ENCODE measurements at regions not wholly inside any gene's neighbourhood (a gene's known extent, or its start where the extent isn't known, plus 50 kb on each side); places are given as distances from the start of the nearest gene placed in this dataset.

DNA sequence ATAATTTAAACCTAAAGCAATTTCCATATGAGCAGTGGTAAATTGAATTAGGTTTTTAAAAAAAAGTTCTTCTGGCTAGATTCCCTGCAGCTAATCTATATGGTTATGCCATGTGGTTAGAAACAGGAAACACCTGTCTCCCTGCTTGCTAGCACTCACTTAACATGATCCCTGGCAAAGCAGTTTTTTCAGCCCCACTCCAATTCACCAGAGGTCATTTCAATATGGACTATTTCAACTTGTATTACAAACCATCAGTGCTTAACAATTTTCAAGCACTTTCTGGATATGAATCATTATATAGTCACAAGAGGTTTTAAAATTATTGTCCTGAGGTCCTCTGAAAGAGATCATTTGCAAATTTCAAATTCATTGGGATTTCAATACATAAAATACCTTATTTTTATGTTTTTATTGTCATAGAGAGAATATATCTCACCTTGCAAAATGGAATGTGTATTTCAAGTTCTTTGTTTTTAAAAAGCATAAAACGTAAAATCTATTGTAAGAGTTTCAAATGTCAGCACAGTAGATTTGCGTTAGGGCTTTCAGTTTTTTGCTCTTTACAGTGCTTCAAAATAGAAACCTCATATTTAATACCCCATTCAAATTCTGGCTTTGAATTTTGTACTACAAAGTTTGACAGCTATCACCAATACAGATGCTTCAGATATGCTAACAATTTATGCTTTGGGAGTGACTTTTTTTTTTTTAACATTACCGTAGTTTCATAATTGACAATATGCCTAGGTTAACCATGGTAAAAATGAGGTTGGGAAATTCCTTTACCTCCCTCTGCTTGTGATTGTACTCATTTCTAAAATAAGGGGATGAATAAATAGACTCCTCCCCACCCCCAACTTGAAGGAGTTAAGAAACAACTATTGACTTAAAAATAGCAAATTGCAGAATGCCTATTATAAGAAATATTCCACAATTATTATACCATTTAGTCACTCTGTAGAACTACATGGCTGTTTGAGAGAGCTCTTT lies 117.5 kb upstream of the HGF start:
- no peak for DNase-seq (ENCODE audit: extremely low spot score)
- POLR2A ChIA-PET, result no interaction called here
- TF ChIP-seq FOXM1 (IDR thresholded peaks at IDR 0.05; ENCODE audit: borderline replicate concordance), result no peak
- TF ChIP-seq FOXA1 (IDR thresholded peaks at IDR 0.05), result no peak
- no peak for TF ChIP-seq HDGF (IDR thresholded peaks at IDR 0.05; ENCODE audit: borderline replicate concordance)
- no peak for TF ChIP-seq SP1 (IDR thresholded peaks at IDR 0.05)
- TF ChIP-seq ZNF384 (IDR thresholded peaks at IDR 0.05), result no peak
- TF ChIP-seq ELF4 (IDR thresholded peaks at IDR 0.05), result no peak
- no peak for TF ChIP-seq TARDBP (IDR thresholded peaks at IDR 0.05)
- CTCF ChIA-PET, result no interaction called here

DNA sequence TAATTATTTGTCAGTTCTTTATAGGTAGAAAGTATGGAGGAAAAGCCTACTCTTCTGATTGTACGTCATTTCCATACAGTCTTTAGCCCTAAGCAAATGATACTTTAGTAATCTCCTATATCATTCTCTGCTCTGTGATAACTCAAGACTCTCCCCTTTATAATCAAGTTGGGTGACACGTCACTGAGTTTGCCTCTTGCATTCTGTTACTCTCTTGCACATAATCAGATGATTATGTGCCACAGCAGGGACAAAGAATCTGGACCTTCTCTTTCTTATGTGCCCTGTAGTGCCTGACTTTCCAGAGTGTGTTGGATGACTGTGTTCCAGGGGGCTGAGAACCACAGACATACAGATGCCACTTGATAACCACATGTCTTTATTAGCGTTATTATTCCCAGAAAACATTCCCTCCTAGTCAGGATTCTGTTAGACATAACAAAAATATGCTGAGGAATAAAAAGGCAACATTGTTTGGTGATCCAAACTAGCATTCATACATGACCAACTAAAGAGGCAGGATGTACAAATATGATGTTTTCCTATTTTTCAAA lies 116.4 kb upstream of the HGF start:
- no peak for DNase-seq (ENCODE audit: extremely low spot score)
- ChIA-PET CTCF (no interaction called here), POLR2A (no interaction called here)
- TF ChIP-seq SP1 (IDR thresholded peaks at IDR 0.05) (no peak), FOXA1 (IDR thresholded peaks at IDR 0.05) (no peak), LEF1 (IDR thresholded peaks at IDR 0.05; ENCODE audit: borderline replicate concordance) (no peak), HDGF (IDR thresholded peaks at IDR 0.05; ENCODE audit: borderline replicate concordance) (no peak), CTBP1 (IDR thresholded peaks at IDR 0.05; ENCODE audit: borderline replicate concordance) (no peak), FOXM1 (IDR thresholded peaks at IDR 0.05; ENCODE audit: borderline replicate concordance) (no peak), SUZ12 (IDR thresholded peaks at IDR 0.05) (no peak), TARDBP (IDR thresholded peaks at IDR 0.05) (no peak), L3MBTL2 (conservative IDR thresholded peaks at IDR 0.05) (no peak), ELF4 (IDR thresholded peaks at IDR 0.05) (no peak), ZNF384 (IDR thresholded peaks at IDR 0.05) (no peak), NFRKB (IDR thresholded peaks at IDR 0.05) (no peak), ARNT (IDR thresholded peaks at IDR 0.05) (no peak)
- TF ChIP-seq, protein P1, sequence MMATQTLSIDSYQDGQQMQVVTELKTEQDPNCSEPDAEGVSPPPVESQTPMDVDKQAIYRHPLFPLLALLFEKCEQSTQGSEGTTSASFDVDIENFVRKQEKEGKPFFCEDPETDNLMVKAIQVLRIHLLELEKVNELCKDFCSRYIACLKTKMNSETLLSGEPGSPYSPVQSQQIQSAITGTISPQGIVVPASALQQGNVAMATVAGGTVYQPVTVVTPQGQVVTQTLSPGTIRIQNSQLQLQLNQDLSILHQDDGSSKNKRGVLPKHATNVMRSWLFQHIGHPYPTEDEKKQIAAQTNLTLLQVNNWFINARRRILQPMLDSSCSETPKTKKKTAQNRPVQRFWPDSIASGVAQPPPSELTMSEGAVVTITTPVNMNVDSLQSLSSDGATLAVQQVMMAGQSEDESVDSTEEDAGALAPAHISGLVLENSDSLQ (IDR thresholded peaks at IDR 0.05), result no peak

DNA sequence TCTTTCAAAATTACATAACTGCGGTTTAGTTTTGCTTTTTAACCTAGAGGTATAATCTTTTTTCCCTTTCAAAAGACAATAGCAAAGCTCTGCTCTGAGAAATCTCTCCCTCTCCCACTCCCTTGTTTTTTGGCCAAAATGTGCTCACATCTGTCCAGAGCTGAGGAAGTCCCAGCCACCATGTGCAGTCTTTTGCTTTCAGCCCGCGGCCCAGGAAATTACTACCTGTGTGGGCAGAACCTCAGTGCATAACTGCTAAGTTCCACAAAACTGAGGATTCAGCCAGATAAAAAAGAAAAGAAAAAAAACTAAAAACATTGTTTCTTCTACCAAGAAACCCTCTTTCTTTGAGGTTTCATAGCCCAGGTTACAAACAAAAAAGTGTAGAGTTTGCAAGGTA lies 115.0 kb upstream of the HGF start:
- TF ChIP-seq, protein P1 (IDR thresholded peaks at IDR 0.05), result no peak
- no peak for TF ChIP-seq FOXM1 (IDR thresholded peaks at IDR 0.05; ENCODE audit: borderline replicate concordance)
- no peak for TF ChIP-seq SUZ12 (IDR thresholded peaks at IDR 0.05)
- TF ChIP-seq TARDBP (IDR thresholded peaks at IDR 0.05), result no peak
- no peak for TF ChIP-seq ELF4 (IDR thresholded peaks at IDR 0.05)
- TF ChIP-seq HDGF (IDR thresholded peaks at IDR 0.05; ENCODE audit: borderline replicate concordance), result no peak
- TF ChIP-seq NFRKB (IDR thresholded peaks at IDR 0.05), result no peak

DNA sequence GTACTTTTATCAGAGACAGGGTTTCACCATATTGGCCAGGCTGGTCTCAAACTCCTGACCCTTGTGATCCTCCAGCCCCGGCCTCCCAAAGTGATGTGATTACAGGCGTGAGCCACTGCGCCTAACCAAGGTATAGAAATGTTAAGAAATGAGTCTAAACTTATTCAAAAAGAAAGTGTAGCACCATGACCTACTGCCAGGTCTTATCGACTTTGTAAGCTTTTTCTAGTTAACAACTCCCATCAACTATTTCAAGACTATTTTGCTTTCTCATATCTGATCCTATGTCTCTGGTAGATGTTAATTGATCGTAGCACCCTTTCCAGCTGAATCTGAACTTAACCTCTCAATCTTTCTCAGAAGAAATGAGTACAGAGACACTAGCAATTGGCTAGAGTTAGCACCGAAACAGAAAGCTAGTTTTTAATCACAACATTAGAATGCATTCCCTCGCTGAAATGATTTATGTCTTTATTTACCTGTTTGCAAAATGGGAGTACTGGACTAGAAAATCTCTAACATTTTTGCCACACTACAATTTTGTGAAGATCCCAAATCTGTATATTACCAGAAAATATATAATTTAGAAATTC lies 114.0 kb upstream of the HGF start:
- POLR2A ChIA-PET, result no interaction called here
- CTCF ChIA-PET, result no interaction called here

More for the DNA sequence above, 115.0 kb upstream of the HGF start:
- DNase-seq (ENCODE audit: extremely low spot score), result no peak
- POLR2A ChIA-PET, result no interaction called here
- CTCF ChIA-PET, result no interaction called here

DNA sequence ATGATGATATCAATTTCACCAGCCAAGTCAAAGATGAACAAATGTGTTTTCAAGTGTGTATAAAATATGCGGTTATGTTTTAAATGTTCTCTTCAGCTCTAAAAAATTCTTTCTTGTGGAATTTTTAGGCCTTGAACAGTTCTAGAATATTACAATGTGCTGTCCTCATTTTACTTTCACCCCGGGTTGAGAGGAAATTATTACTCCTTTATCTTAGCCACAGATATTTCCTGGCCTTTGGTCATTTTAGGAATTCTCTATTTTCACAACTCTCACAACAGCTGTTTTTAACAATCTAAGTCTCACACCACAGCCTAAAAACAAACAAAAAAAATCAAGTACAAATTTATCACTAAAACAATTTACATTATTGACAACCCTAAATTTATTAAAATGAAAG lies 112.2 kb upstream of the HGF start:
- ChIA-PET POLR2A (no interaction called here), CTCF (no interaction called here)
- DNase-seq (ENCODE audit: extremely low spot score), result no peak
- TF ChIP-seq ELF4 (IDR thresholded peaks at IDR 0.05) (no peak), ZNF384 (IDR thresholded peaks at IDR 0.05) (no peak), SP1 (IDR thresholded peaks at IDR 0.05) (no peak), LEF1 (IDR thresholded peaks at IDR 0.05; ENCODE audit: borderline replicate concordance) (no peak), CTBP1 (IDR thresholded peaks at IDR 0.05; ENCODE audit: borderline replicate concordance) (no peak)

More for the DNA sequence above, 114.0 kb upstream of the HGF start:
- DNase-seq (ENCODE audit: extremely low spot score), result no peak
- TF ChIP-seq ZNF384 (IDR thresholded peaks at IDR 0.05) (no peak), FOXA1 (IDR thresholded peaks at IDR 0.05) (no peak), ELF4 (IDR thresholded peaks at IDR 0.05) (no peak), FOXM1 (IDR thresholded peaks at IDR 0.05; ENCODE audit: borderline replicate concordance) (no peak), ARNT (IDR thresholded peaks at IDR 0.05) (no peak), LEF1 (IDR thresholded peaks at IDR 0.05; ENCODE audit: borderline replicate concordance) (no peak), SP1 (IDR thresholded peaks at IDR 0.05) (no peak), BHLHE40 (IDR thresholded peaks at IDR 0.05; ENCODE audit: borderline replicate concordance) (no peak), TARDBP (IDR thresholded peaks at IDR 0.05) (no peak), NFRKB (IDR thresholded peaks at IDR 0.05) (no peak), CTBP1 (IDR thresholded peaks at IDR 0.05; ENCODE audit: borderline replicate concordance) (no peak), L3MBTL2 (conservative IDR thresholded peaks at IDR 0.05) (no peak), SUZ12 (IDR thresholded peaks at IDR 0.05) (no peak), HDGF (IDR thresholded peaks at IDR 0.05; ENCODE audit: borderline replicate concordance) (no peak)
- TF ChIP-seq, protein P1 (IDR thresholded peaks at IDR 0.05), result no peak

DNA sequence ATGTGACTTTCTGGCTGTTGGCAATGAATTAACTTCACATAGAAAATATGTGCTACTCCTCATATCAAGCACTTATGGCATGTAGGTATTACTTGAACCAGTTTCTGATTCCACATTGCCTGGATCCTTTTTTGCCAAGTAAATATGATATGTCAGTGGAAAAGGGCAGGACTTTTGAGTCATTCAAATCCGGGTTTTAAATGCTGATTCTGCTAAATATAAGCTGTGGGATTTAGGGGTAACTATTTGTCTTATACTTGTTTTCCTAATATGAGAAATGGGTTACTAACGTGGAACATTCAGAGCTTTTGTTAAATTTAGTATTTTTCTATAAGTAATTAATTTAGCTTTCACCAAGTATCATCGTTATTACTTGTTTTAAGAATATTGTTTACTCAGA lies 108.0 kb upstream of the HGF start:
- ChIA-PET POLR2A (no interaction called here), CTCF (no interaction called here)
- TF ChIP-seq HDGF (IDR thresholded peaks at IDR 0.05; ENCODE audit: borderline replicate concordance) (no peak), ZNF384 (IDR thresholded peaks at IDR 0.05) (no peak), L3MBTL2 (conservative IDR thresholded peaks at IDR 0.05) (no peak), SP1 (IDR thresholded peaks at IDR 0.05) (no peak), ARNT (IDR thresholded peaks at IDR 0.05) (no peak), ELF4 (IDR thresholded peaks at IDR 0.05) (no peak), NFRKB (IDR thresholded peaks at IDR 0.05) (no peak), CTBP1 (IDR thresholded peaks at IDR 0.05; ENCODE audit: borderline replicate concordance) (no peak), FOXA1 (IDR thresholded peaks at IDR 0.05) (no peak), BHLHE40 (IDR thresholded peaks at IDR 0.05; ENCODE audit: borderline replicate concordance) (no peak), LEF1 (IDR thresholded peaks at IDR 0.05; ENCODE audit: borderline replicate concordance) (no peak)
- TF ChIP-seq, protein P1 (IDR thresholded peaks at IDR 0.05), result no peak
- no peak for DNase-seq (ENCODE audit: extremely low spot score)
